ENCODE measurements at regions not wholly inside any gene's neighbourhood (a gene's known extent, or its start where the extent isn't known, plus 50 kb on each side); places are given as distances from the start of the nearest gene placed in this dataset.

GRCh38 chr1:230504310-230504709 is 78.2 kb upstream of the PGBD5 start:
- no peak overlapping the region for H3K4me3 ChIP-seq
- 0 to 75% (median 40%) methylated on average over 1 to 6 of the region's 6 CpGs; no CpG with 5 or more reads in 1 of the 10 experiments for WGBS, 10 experiments
- H3K27ac ChIP-seq, result peak overlapping the region; percentile 36 to 67
- ATAC-seq (replicated peaks in 6 of 8), result peak in 5 of 8 experiments; percentile 67 to 76 (median 72)
- in situ Hi-C loops (cut with MboI; ENCODE audit: low pct_unique_long_range_greater_than_20kb in 2 of 9, low sequenced_read_pairs in 9 of 9, unreplicated experiment in 9 of 9), result no loop called here
- peaks cover 23 to 40% of the 10 kb centered on the region in 2 donors for H3K4me1 ChIP-seq (replicated peaks in 1 of 2)

GRCh38 chr1:230503726-230504125 is 77.6 kb upstream of the PGBD5 start:
- in situ Hi-C loops (cut with MboI; ENCODE audit: low pct_unique_long_range_greater_than_20kb in 2 of 9, low sequenced_read_pairs in 9 of 9, unreplicated experiment in 9 of 9), result no loop called here
- peak; percentile 18 to 84 (median 63) for ATAC-seq (replicated peaks in 6 of 8)
- 8 to 80% (median 59%) methylated on average over 1 of the region's 1 CpG; no CpG with 5 or more reads in 4 of the 10 experiments for WGBS, 10 experiments
- no peak overlapping the region for H3K4me3 ChIP-seq
- H3K4me1 ChIP-seq (replicated peaks in 1 of 2), result peaks cover 23 to 40% of the 10 kb centered on the region in 2 donors
- peak overlapping the region; percentile 36 to 67 for H3K27ac ChIP-seq

- H3K4me1 ChIP-seq (replicated peaks in 1 of 2), result peaks cover 22 to 34% of the 10 kb centered on the region in 2 donors
- 0 to 100% (median 91%) methylated on average over 1 to 2 of the region's 2 CpGs; no CpG with 5 or more reads in 2 of the 10 experiments for WGBS, 10 experiments
- ATAC-seq (replicated peaks in 6 of 8), result no peak
- H3K4me3 ChIP-seq, result no peak overlapping the region
- H3K27ac ChIP-seq, result peak overlapping the region in 1 of 2 donors; percentile 2
- in situ Hi-C loops (cut with MboI; ENCODE audit: low pct_unique_long_range_greater_than_20kb in 2 of 9, low sequenced_read_pairs in 9 of 9, unreplicated experiment in 9 of 9), result no loop called here
These were observed 76.9 kb upstream of the PGBD5 start for GRCh38 chr1:230502996-230503395.

- in situ Hi-C loops (cut with MboI; ENCODE audit: low pct_unique_long_range_greater_than_20kb in 2 of 9, low sequenced_read_pairs in 9 of 9, unreplicated experiment in 9 of 9), result no loop called here
- no peak for ATAC-seq (replicated peaks in 6 of 8)
- 20 to 66% (median 41%) methylated on average over 1 to 4 of the region's 4 CpGs; no CpG with 5 or more reads in 2 of the 10 experiments for WGBS, 10 experiments
- Histone ChIP-seq H3K27ac (no peak overlapping the region), H3K4me1 (replicated peaks in 1 of 2) (peaks cover 20 to 30% of the 10 kb centered on the region in 2 donors), H3K4me3 (no peak overlapping the region)
These were observed 76.2 kb upstream of the PGBD5 start for GRCh38 chr1:230502306-230502705.

- Histone ChIP-seq H3K27ac (no peak overlapping the region), H3K4me1 (replicated peaks in 1 of 2) (peaks cover 20 to 30% of the 10 kb centered on the region in 2 donors), H3K4me3 (no peak overlapping the region)
- WGBS, 10 experiments, result 0 to 100% (median 76%) methylated on average over 1 of the region's 1 CpG; no CpG with 5 or more reads in 4 of the 10 experiments
- in situ Hi-C loops (cut with MboI; ENCODE audit: low pct_unique_long_range_greater_than_20kb in 2 of 9, low sequenced_read_pairs in 9 of 9, unreplicated experiment in 9 of 9), result no loop called here
- no peak for ATAC-seq (replicated peaks in 6 of 8)
These were observed 75.7 kb upstream of the PGBD5 start for GRCh38 chr1:230501849-230502248.

- Histone ChIP-seq H3K4me3 (no peak overlapping the region), H3K4me1 (replicated peaks in 1 of 2) (peaks cover 20 to 35% of the 10 kb centered on the region in 2 donors), H3K27ac (no peak overlapping the region)
- 0 to 72% (median 40%) methylated on average over 1 to 2 of the region's 2 CpGs; no CpG with 5 or more reads in 4 of the 10 experiments for WGBS, 10 experiments
- ATAC-seq (replicated peaks in 6 of 8), result no peak
- in situ Hi-C loops (cut with MboI; ENCODE audit: low pct_unique_long_range_greater_than_20kb in 2 of 9, low sequenced_read_pairs in 9 of 9, unreplicated experiment in 9 of 9), result no loop called here
These were observed 75.1 kb upstream of the PGBD5 start for GRCh38 chr1:230501242-230501641.

GRCh38 chr1:230500063-230500462 is 73.9 kb upstream of the PGBD5 start:
- Histone ChIP-seq H3K27ac (no peak overlapping the region), H3K4me1 (replicated peaks in 1 of 2) (peaks cover 18 to 31% of the 10 kb centered on the region in 2 donors), H3K4me3 (no peak overlapping the region)
- no peak for ATAC-seq (replicated peaks in 6 of 8)
- 0 to 94% (median 65%) methylated on average over 1 to 3 of the region's 3 CpGs; no CpG with 5 or more reads in 2 of the 10 experiments for WGBS, 10 experiments
- in situ Hi-C loops (cut with MboI; ENCODE audit: low pct_unique_long_range_greater_than_20kb in 2 of 9, low sequenced_read_pairs in 9 of 9, unreplicated experiment in 9 of 9), result no loop called here

GRCh38 chr1:230499496-230499895 is 73.4 kb upstream of the PGBD5 start:
- peaks cover 15 to 25% of the 10 kb centered on the region in 2 donors for H3K4me1 ChIP-seq (replicated peaks in 1 of 2)
- 9 to 100% (median 92%) methylated on average over 1 to 4 of the region's 4 CpGs; no CpG with 5 or more reads in 2 of the 10 experiments for WGBS, 10 experiments
- ATAC-seq (replicated peaks in 6 of 8), result peak in 2 of 8 experiments; percentile 25 to 52
- in situ Hi-C loops (cut with MboI; ENCODE audit: low pct_unique_long_range_greater_than_20kb in 2 of 9, low sequenced_read_pairs in 9 of 9, unreplicated experiment in 9 of 9), result no loop called here
- H3K27ac ChIP-seq, result no peak overlapping the region
- H3K4me3 ChIP-seq, result no peak overlapping the region

GRCh38 chr1:230498704-230499103 is 72.6 kb upstream of the PGBD5 start:
- H3K4me3 ChIP-seq, result no peak overlapping the region
- no peak overlapping the region for H3K27ac ChIP-seq
- H3K4me1 ChIP-seq (replicated peaks in 1 of 2), result peaks cover 7 to 17% of the 10 kb centered on the region in 2 donors
- in situ Hi-C loops (cut with MboI; ENCODE audit: low pct_unique_long_range_greater_than_20kb in 2 of 9, low sequenced_read_pairs in 9 of 9, unreplicated experiment in 9 of 9), result no loop called here
- ATAC-seq (replicated peaks in 6 of 8), result peak in 1 of 8 experiments; percentile 12
- 23 to 94% (median 73%) methylated on average over 2 to 6 of the region's 6 CpGs; no CpG with 5 or more reads in 2 of the 10 experiments for WGBS, 10 experiments

- Histone ChIP-seq H3K27ac (no peak overlapping the region), H3K4me1 (replicated peaks in 1 of 2) (peaks cover 3 to 4% of the 10 kb centered on the region in 2 donors), H3K4me3 (no peak overlapping the region)
- 57 to 100% (median 84%) methylated on average over 1 to 3 of the region's 3 CpGs; no CpG with 5 or more reads in 7 of the 10 experiments for WGBS, 10 experiments
- ATAC-seq (replicated peaks in 6 of 8), result no peak
- in situ Hi-C loops (cut with MboI; ENCODE audit: low pct_unique_long_range_greater_than_20kb in 2 of 9, low sequenced_read_pairs in 9 of 9, unreplicated experiment in 9 of 9), result no loop called here
These were observed 70.3 kb upstream of the PGBD5 start for GRCh38 chr1:230496451-230496850.

GRCh38 chr1:230495891-230496385 is 69.8 kb upstream of the PGBD5 start:
- H3K4me1 ChIP-seq (replicated peaks in 1 of 2), result peaks cover 3 to 4% of the 10 kb centered on the region in 2 donors
- WGBS, 10 experiments, result 0 to 95% (median 81%) methylated on average over 1 to 11 of the region's 11 CpGs; no CpG with 5 or more reads in 1 of the 10 experiments
- no peak overlapping the region for H3K4me3 ChIP-seq
- no peak for ATAC-seq (replicated peaks in 6 of 8)
- no peak overlapping the region for H3K27ac ChIP-seq
- in situ Hi-C loops (cut with MboI; ENCODE audit: low pct_unique_long_range_greater_than_20kb in 2 of 9, low sequenced_read_pairs in 9 of 9, unreplicated experiment in 9 of 9), result no loop called here

- WGBS, 10 experiments, result 30 to 89% (median 68%) methylated on average over 2 to 4 of the region's 4 CpGs; no CpG with 5 or more reads in 3 of the 10 experiments
- in situ Hi-C loops (cut with MboI; ENCODE audit: low pct_unique_long_range_greater_than_20kb in 2 of 9, low sequenced_read_pairs in 9 of 9, unreplicated experiment in 9 of 9), result no loop called here
- ATAC-seq (replicated peaks in 6 of 8), result peak in 3 of 8 experiments; percentile 29 to 46 (median 33)
- Histone ChIP-seq H3K4me3 (no peak overlapping the region), H3K4me1 (replicated peaks in 1 of 2) (peaks cover 3 to 4% of the 10 kb centered on the region in 2 donors), H3K27ac (no peak overlapping the region)
These were observed 68.9 kb upstream of the PGBD5 start for GRCh38 chr1:230495076-230495475.

- no peak for ATAC-seq (replicated peaks in 6 of 8)
- H3K27ac ChIP-seq, result no peak overlapping the region
- H3K4me1 ChIP-seq (replicated peaks in 1 of 2), result peaks cover 3 to 4% of the 10 kb centered on the region in 2 donors
- in situ Hi-C loops (cut with MboI; ENCODE audit: low pct_unique_long_range_greater_than_20kb in 2 of 9, low sequenced_read_pairs in 9 of 9, unreplicated experiment in 9 of 9), result no loop called here
- 0 to 100% (median 93%) methylated on average over 1 of the region's 1 CpG; no CpG with 5 or more reads in 1 of the 10 experiments for WGBS, 10 experiments
- no peak overlapping the region for H3K4me3 ChIP-seq
These were observed 68.4 kb upstream of the PGBD5 start for GRCh38 chr1:230494514-230494913.

- in situ Hi-C loops (cut with MboI; ENCODE audit: low pct_unique_long_range_greater_than_20kb in 2 of 9, low sequenced_read_pairs in 9 of 9, unreplicated experiment in 9 of 9), result no loop called here
- 0 to 93% (median 50%) methylated on average over 1 of the region's 1 CpG; no CpG with 5 or more reads in 2 of the 10 experiments for WGBS, 10 experiments
These were observed 67.9 kb upstream of the PGBD5 start for GRCh38 chr1:230494026-230494425.

More at GRCh38 chr1:230494026-230494425, 67.9 kb upstream of the PGBD5 start:
- Histone ChIP-seq H3K4me1 (replicated peaks in 1 of 2) (peaks cover 3 to 4% of the 10 kb centered on the region in 2 donors), H3K27ac (no peak overlapping the region), H3K4me3 (no peak overlapping the region)
- ATAC-seq (replicated peaks in 6 of 8), result no peak

Measured in motor neuron (in vitro differentiated cells).